Ovary (tissue), 7 donors: ENCODE measurements at regions not wholly inside any gene's neighbourhood (a gene's known extent, or its start where the extent isn't known, plus 50 kb on each side); places are given as distances from the start of the nearest gene placed in this dataset.

ENCODE experiments used
- DNase-seq, 5 donors: peaks; one replicate each; pipeline ENCODE4 v3.0.0-alpha.2; 2019 to 2020
- H3K27ac ChIP-seq, 2 donors: fragments of 200-600 bp; one replicate each; pipeline versions ENCODE4 v1.5.1 to v1.8.0; 2019 to 2022
- H3K27me3 ChIP-seq: fragments of 200-600 bp; one replicate; pipeline ENCODE4 v1.8.0; 2022
- H3K36me3 ChIP-seq: fragments of 200-600 bp; sonication (generic); one replicate; pipeline ENCODE4 v1.5.1; 2019
- H3K4me1 ChIP-seq: one replicate; pipeline ENCODE4 v1.8.1; 2013; ENCODE audit warnings: mild to moderate bottlenecking, moderate library complexity; ENCODE audit not compliant: insufficient read depth
- H3K4me3 ChIP-seq: fragments of 200-600 bp; sonication (generic); one replicate; pipeline ENCODE4 v1.5.1; 2017
- H3K9me3 ChIP-seq, 2 donors: fragments of 200-600 bp in 1 of 2; sonication (generic) in 1 of 2; one replicate each; pipeline versions ENCODE4 v1.5.1 to v1.8.1; 2013 to 2019; ENCODE audit warnings: mild to moderate bottlenecking in 1 of 2, moderate library complexity in 1 of 2
- CTCF ChIP-seq, 3 donors: fragments of 450-650 bp in 2 of 3; fragments of 200-600 bp in 1 of 3; IDR thresholded peaks; one replicate each; pipeline versions ENCODE4 v1.5.1 to v1.8.0; 2016 to 2022; ENCODE audit warnings: antibody characterized with exemption in 3 of 3, mild to moderate bottlenecking in 1 of 3
- EP300 ChIP-seq: sonication (generic); formaldehyde crosslinking; IDR thresholded peaks from one replicate; pipeline ENCODE4 v1.6.1; 2017; ENCODE audit warnings: antibody characterized with exemption
- POLR2A ChIP-seq: fragments of 450-650 bp; IDR thresholded peaks from one replicate; pipeline ENCODE4 v1.6.1; 2017; ENCODE audit warnings: antibody characterized with exemption, mild to moderate bottlenecking, moderate library complexity
- WGBS, 3 donors: extraction: QIAGEN DNeasy Blood & Tissue Kit in 1 of 3; methylation state at CpG; one replicate each; pipeline versions ENCODE4 v1.1.5 to v1.1.7; 2013 to 2017; 5-methylcytosine and 5-hydroxymethylcytosine counted together
- intact Hi-C, 4 donors: fragments of 100-400 bp; cut with DNase I; formaldehyde crosslinking; loops; one replicate each; pipeline versions ENCODE4 v1.11.0 to v1.15.1; 2022 to 2023
- donor health status: DM: no; HTN: no; CAD: no; lungs with moderate emphysema.
- donor health status: DM: no; HTN: no; CAD: no.
- donor health status: Bipolar disorder and iron deficiency.
- donor health status: DM: no; HTN: no; CAD: no.
- donor health status: DM: yes; HTN: yes; CAD: no.

GRCh38 chr15:98536976-98537375 lies 111.4 kb upstream of the IGF1R start:
- TF ChIP-seq POLR2A, result no peak
- TF ChIP-seq EP300, result no peak
- no peak for TF ChIP-seq CTCF (IDR thresholded peaks at IDR 0.05)
- intact Hi-C loops, result no loop called here
- H3K27me3 ChIP-seq, result no peaks in the 10 kb centered on the region
- WGBS, 3 donors, result 12 to 40% (median 18%) methylated on average over 2 of the region's 2 CpGs
- no peaks in the 10 kb centered on the region for H3K36me3 ChIP-seq
- no peak for DNase-seq
- no peaks in the 10 kb centered on the region for H3K9me3 ChIP-seq
- H3K4me3 ChIP-seq, result no peak overlapping the region
- H3K27ac ChIP-seq, result no peak overlapping the region
- no peaks in the 10 kb centered on the region for H3K4me1 ChIP-seq

- intact Hi-C loops, result no loop called here
- WGBS, 3 donors, result 21 to 22% (median 22%) methylated on average over 8 of the region's 8 CpGs
- DNase-seq, result no peak
Measured at GRCh38 chr15:98537516-98538060, 110.8 kb upstream of the IGF1R start.

GRCh38 chr15:98541519-98541918 lies 106.8 kb upstream of the IGF1R start:
- WGBS, 3 donors, result 74 to 87% (median 82%) methylated on average over 14 of the region's 14 CpGs
- TF ChIP-seq POLR2A (no peak), EP300 (no peak), CTCF (IDR thresholded peaks at IDR 0.05) (no peak)
- no peak overlapping the region for H3K4me3 ChIP-seq
- intact Hi-C loops, result no loop called here
- H3K4me1 ChIP-seq, result no peaks in the 10 kb centered on the region
- DNase-seq, result no peak
- H3K27me3 ChIP-seq, result no peaks in the 10 kb centered on the region
- no peak overlapping the region for H3K27ac ChIP-seq
- no peaks in the 10 kb centered on the region for H3K36me3 ChIP-seq
- H3K9me3 ChIP-seq, result no peaks in the 10 kb centered on the region

More at GRCh38 chr15:98537516-98538060, 110.8 kb upstream of the IGF1R start:
- H3K36me3 ChIP-seq, result no peaks in the 10 kb centered on the region
- no peaks in the 10 kb centered on the region for H3K4me1 ChIP-seq
- H3K9me3 ChIP-seq, result no peaks in the 10 kb centered on the region
- no peaks in the 10 kb centered on the region for H3K27me3 ChIP-seq
- no peak overlapping the region for H3K4me3 ChIP-seq
- H3K27ac ChIP-seq, result no peak overlapping the region
- TF ChIP-seq EP300 (no peak), POLR2A (no peak), CTCF (IDR thresholded peaks at IDR 0.05) (no peak)

- intact Hi-C loops, result no loop called here
- no peaks in the 10 kb centered on the region for H3K4me1 ChIP-seq
Measured at GRCh38 chr15:98543237-98543636, 105.1 kb upstream of the IGF1R start.

More at GRCh38 chr15:98543237-98543636, 105.1 kb upstream of the IGF1R start:
- Histone ChIP-seq H3K36me3 (no peaks in the 10 kb centered on the region), H3K27me3 (no peaks in the 10 kb centered on the region), H3K9me3 (no peaks in the 10 kb centered on the region), H3K27ac (no peak overlapping the region), H3K4me3 (no peak overlapping the region)
- no peak for DNase-seq
- no peak for TF ChIP-seq POLR2A
- no peak for TF ChIP-seq EP300
- TF ChIP-seq CTCF (IDR thresholded peaks at IDR 0.05), result no peak
- 60 to 83% (median 76%) methylated on average over 1 of the region's 1 CpG for WGBS, 3 donors
